MCF 10A (cell line): ENCODE measurements at regions not wholly inside any gene's neighbourhood (a gene's known extent, or its start where the extent isn't known, plus 50 kb on each side); places are given as distances from the start of the nearest gene placed in this dataset.

Experiments used
- BruUV-seq: library from RNA; stranded (reverse); fragments of 400-500 nt; replicated peaks from 2 replicates; lab custom pipeline; 2021; lab: Mats Ljungman, UMichigan
- CTCF ChIA-PET: fragments of 300-600 bp; sonication (Branson Sonifier 250); formaldehyde crosslinking; extraction: SDS; loops from one replicate; lab custom pipeline; 2021; ENCODE audit warnings: antibody characterized with exemption, inconsistent platforms; lab: Yijun Ruan, JAX
- POLR2A ChIA-PET: fragments of 300-600, 350-650 bp; sonication (Branson Sonifier 250); formaldehyde crosslinking; extraction: SDS; loops from one replicate; lab custom pipeline; 2020; ENCODE audit warnings: antibody characterized with exemption, inconsistent platforms; lab: Yijun Ruan, JAX
- DNase-seq: peaks from one replicate; pipeline ENCODE4 v3.0.0-alpha.2; 2018; ENCODE audit not compliant: unreplicated experiment
- H3K27ac Mint-ChIP-seq: one replicate; pipeline ENCODE4 v1.8.0; 2022; ENCODE audit warnings: mild to moderate bottlenecking, low read depth, mixed read lengths; ENCODE audit not compliant: unreplicated experiment
- H3K27me3 Mint-ChIP-seq: one replicate; pipeline ENCODE4 v1.8.0; 2022; ENCODE audit warnings: mixed read lengths; ENCODE audit not compliant: insufficient read depth, unreplicated experiment
- H3K36me3 Mint-ChIP-seq: one replicate; pipeline ENCODE4 v1.8.0; 2022; ENCODE audit warnings: mild to moderate bottlenecking, moderate library complexity, mixed read lengths; ENCODE audit not compliant: insufficient read depth, unreplicated experiment
- H3K4me1 Mint-ChIP-seq: one replicate; pipeline ENCODE4 v1.8.0; 2022; ENCODE audit warnings: mixed read lengths; ENCODE audit not compliant: insufficient read depth, unreplicated experiment
- H3K4me3 Mint-ChIP-seq: one replicate; pipeline ENCODE4 v1.8.0; 2022; ENCODE audit warnings: mild to moderate bottlenecking, moderate library complexity, mixed read lengths; ENCODE audit not compliant: unreplicated experiment
- H3K9me3 Mint-ChIP-seq: one replicate; pipeline ENCODE4 v1.8.0; 2022; ENCODE audit warnings: mixed read lengths; ENCODE audit not compliant: unreplicated experiment
- intact Hi-C: fragments of 100-400 bp; cut with micrococcal nuclease; formaldehyde crosslinking; loops from 2 replicates; pipeline ENCODE4 v1.14.1; 2022
- TF ChIP-seq, protein P1 (sequence below): fragments of 200-600 bp; IDR thresholded peaks from one replicate; pipeline ENCODE4 v1.8.0; 2022; ENCODE audit warnings: antibody characterized with exemption, mild to moderate bottlenecking; ENCODE audit not compliant: unreplicated experiment

DNA sequence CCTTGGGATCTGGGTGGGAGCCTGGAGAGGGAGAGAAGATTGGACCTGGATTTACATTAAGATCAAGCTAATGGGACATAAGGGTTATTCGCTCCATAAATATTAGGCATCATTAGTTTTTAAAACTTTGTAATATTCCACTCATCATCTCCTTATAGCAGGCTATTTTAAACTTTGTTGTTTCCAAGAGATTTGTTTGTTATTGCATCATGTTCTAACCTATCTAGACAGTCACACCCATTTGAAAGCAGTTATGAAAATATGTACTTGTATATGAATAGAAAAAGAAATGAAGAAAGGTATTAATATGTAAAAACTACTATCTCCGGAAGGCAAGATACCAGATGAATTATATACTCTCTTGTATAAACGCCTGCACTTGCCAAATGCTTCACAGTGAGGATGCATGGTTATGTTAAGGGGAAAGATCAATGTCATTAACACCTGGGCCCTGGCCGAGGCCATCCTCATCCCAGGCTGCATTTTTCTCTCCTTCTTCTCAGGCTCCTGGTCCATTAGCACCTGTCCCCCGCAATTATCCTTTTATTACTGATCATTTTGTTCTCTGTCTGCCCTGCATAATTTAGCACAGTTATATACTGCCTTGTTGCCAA is 468.2 kb downstream of the MATN1 start:
- Mint-ChIP-seq H3K36me3 (no peaks in the 10 kb centered on the region), H3K27ac (no peak overlapping the region), H3K4me3 (no peak overlapping the region), H3K27me3 (peaks cover 75% of the 10 kb centered on the region), H3K9me3 (no peaks in the 10 kb centered on the region), H3K4me1 (peaks cover 6% of the 10 kb centered on the region)
- TF ChIP-seq, protein P1, sequence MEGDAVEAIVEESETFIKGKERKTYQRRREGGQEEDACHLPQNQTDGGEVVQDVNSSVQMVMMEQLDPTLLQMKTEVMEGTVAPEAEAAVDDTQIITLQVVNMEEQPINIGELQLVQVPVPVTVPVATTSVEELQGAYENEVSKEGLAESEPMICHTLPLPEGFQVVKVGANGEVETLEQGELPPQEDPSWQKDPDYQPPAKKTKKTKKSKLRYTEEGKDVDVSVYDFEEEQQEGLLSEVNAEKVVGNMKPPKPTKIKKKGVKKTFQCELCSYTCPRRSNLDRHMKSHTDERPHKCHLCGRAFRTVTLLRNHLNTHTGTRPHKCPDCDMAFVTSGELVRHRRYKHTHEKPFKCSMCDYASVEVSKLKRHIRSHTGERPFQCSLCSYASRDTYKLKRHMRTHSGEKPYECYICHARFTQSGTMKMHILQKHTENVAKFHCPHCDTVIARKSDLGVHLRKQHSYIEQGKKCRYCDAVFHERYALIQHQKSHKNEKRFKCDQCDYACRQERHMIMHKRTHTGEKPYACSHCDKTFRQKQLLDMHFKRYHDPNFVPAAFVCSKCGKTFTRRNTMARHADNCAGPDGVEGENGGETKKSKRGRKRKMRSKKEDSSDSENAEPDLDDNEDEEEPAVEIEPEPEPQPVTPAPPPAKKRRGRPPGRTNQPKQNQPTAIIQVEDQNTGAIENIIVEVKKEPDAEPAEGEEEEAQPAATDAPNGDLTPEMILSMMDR = no peak
- POLR2A ChIA-PET = no interaction called here
- intact Hi-C loops = no loop called here
- no peak for DNase-seq
- no TSS peak for BruUV-seq
- CTCF ChIA-PET = interaction anchor here (0.7 kb wide), 1 partner anchor 125 kb away, joined by 3 read pairs; no protein-coding TSS in a partner anchor

DNA sequence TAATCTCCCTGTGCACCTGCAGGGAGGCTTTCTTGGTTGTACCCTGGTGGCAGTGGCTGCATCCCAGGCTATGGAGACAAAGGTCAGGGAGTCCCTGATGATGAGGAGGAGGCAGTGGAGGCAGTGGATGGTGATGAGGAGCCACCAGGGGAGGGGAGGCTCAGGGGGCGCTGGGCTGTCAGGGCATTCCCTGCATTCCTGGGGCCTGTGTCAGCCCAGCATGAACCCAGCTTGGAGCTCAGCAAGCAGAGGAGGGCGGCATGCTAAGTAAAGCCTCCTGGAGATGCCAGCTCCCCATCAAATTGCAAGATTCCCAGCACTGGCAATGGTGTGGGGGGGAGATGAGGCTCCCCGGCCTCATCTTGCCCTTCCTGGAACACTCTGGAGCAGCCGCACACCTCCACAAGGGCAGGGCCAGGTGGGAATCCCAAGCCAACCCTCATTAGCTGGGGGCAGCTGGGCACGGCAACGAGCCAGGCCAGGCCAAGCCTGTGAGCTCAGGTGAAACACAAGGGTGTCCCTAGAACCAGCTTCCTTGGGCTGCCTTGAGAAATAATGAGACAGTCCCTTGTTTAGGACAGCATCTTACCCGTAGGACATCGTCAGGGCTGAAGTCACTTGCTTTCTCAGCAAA is 469.5 kb downstream of the MATN1 start:
- DNase-seq = no peak
- H3K36me3 Mint-ChIP-seq = no peaks in the 10 kb centered on the region
- TF ChIP-seq, protein P1 = no peak
- no TSS peak for BruUV-seq
- H3K4me1 Mint-ChIP-seq = peaks cover 6% of the 10 kb centered on the region
- H3K27me3 Mint-ChIP-seq = peaks cover 66% of the 10 kb centered on the region
- H3K27ac Mint-ChIP-seq = no peak overlapping the region
- intact Hi-C loops = no loop called here
- no peak overlapping the region for H3K4me3 Mint-ChIP-seq
- ChIA-PET CTCF (interaction anchor here (0.5 to 1.3 kb wide), 2 partner anchors 9 to 556 kb away, joined by 3 read pairs; no protein-coding TSS in a partner anchor), POLR2A (no interaction called here)
- no peaks in the 10 kb centered on the region for H3K9me3 Mint-ChIP-seq

DNA sequence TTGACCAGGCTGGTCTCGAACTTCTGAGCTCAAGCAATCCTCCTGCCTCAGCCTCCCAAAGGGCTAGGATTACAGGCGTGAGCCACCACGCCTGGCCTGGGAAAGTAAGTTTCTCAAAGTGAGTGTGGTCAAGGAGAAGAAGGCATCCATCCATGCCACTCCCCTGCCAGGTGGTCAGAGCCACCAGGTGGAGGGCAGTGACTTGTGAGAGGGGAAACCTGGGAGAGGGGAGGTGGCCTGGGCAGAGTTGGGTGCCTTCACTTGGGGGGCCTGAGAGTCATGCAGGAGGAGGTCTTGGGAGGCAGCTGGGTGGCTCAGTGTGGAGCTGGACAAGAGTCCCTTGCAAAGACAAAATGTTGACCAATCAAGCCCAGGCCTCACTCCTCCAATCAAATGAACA is 470.0 kb downstream of the MATN1 start:
- Mint-ChIP-seq H3K27ac (no peak overlapping the region), H3K4me3 (no peak overlapping the region), H3K36me3 (no peaks in the 10 kb centered on the region), H3K27me3 (peaks cover 60% of the 10 kb centered on the region), H3K9me3 (no peaks in the 10 kb centered on the region), H3K4me1 (peaks cover 6% of the 10 kb centered on the region)
- TF ChIP-seq, protein P1 = no peak
- no peak for DNase-seq
- ChIA-PET POLR2A (no interaction called here), CTCF (interaction anchor here (1.3 kb wide), 1 partner anchor 9 kb away, joined by 3 read pairs; no protein-coding TSS in a partner anchor)
- intact Hi-C loops = no loop called here
- no TSS peak for BruUV-seq

DNA sequence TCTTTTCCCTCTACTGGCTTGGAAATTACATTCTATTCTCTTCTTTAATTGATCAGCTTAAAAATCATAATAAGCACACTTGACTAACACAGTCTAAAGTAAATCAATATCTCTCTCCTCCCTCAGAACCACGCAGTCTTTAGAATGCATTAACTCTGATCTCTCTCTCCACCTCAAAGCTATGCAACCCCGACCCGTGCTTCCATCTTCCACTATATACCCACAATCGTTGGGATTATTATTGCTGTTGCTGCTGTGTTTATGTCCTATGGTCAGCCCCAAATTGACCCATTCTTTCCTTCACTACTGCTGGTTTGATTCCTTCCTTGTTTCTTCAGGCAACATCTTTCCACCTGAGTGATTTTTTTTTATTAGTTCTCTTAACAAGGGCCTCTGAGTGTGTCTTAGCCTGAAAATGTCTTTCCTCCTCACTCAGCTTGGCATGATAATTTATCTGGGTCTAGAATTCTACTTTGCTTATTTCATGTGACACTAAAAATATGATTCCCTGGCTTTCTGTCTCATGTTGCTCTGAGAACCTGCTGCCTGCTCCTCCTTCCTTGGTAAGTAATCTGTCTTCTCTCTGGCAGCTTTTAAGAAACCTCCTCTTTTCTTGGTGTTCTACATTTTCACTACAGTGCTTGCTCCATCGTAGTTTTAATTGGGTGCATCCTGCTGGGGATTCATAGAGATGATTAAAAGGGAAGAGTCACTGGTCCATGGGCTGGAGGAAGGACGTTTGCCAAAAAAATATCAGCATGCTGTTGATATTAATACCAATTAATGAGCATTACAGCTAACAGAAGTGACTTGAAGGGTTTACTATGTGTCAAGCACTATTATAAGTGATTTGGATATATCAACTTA is 472.2 kb downstream of the MATN1 start:
- Mint-ChIP-seq H3K36me3 (no peaks in the 10 kb centered on the region), H3K4me1 (peaks cover 6% of the 10 kb centered on the region), H3K27me3 (peaks cover 76% of the 10 kb centered on the region), H3K27ac (no peak overlapping the region), H3K4me3 (no peak overlapping the region), H3K9me3 (no peaks in the 10 kb centered on the region)
- CTCF ChIA-PET = interaction anchor here (0.7 kb wide), 1 partner anchor 1015 kb away, joined by 3 read pairs; the partner anchor contains the start of gene PTPRU
- intact Hi-C loops = no loop called here
- no TSS peak for BruUV-seq
- POLR2A ChIA-PET = no interaction called here
- no peak for DNase-seq
- TF ChIP-seq, protein P1 = no peak
